Neural progenitor cell (in vitro differentiated cells): ENCODE measurements at regions not wholly inside any gene's neighbourhood (a gene's known extent, or its start where the extent isn't known, plus 50 kb on each side); places are given as distances from the start of the nearest gene placed in this dataset.
A peak's percentile ranks its signal among the peaks of the same experiment; 100 is the strongest.

ENCODE experiments used
- DNase-seq: peaks from one replicate; pipeline ENCODE4 v3.0.0-alpha.2; 2016; ENCODE audit warnings: low spot score
- H2AFZ ChIP-seq: fragments of 200-600 bp; sonication (generic); replicated peaks from 2 replicates; pipeline ENCODE4 v1.6.1; 2016; ENCODE audit warnings: antibody characterized with exemption
- H3F3A ChIP-seq: fragments of 200-600 bp; sonication (generic); 2 replicates; pipeline ENCODE4 v1.6.1; 2016; ENCODE audit warnings: antibody characterized with exemption, low read depth
- H3K27ac ChIP-seq: fragments of 200-600 bp; sonication (generic); 2 replicates; pipeline ENCODE4 v1.5.1; 2016; ENCODE audit warnings: mild to moderate bottlenecking
- H3K27me3 ChIP-seq: fragments of 200-600 bp; sonication (generic); 2 replicates; pipeline ENCODE4 v1.6.1; 2016; ENCODE audit warnings: mild to moderate bottlenecking, moderate library complexity
- H3K36me3 ChIP-seq: fragments of 200-600 bp; sonication (generic); 2 replicates; pipeline ENCODE4 v1.5.1; 2016
- H3K4me1 ChIP-seq: fragments of 200-600 bp; sonication (generic); 2 replicates; pipeline ENCODE4 v1.6.1; 2016; ENCODE audit warnings: mixed run types
- H3K4me2 ChIP-seq: fragments of 200-600 bp; sonication (generic); 2 replicates; pipeline ENCODE4 v1.6.1; 2016
- H3K4me3 ChIP-seq: fragments of 200-600 bp; sonication (generic); 2 replicates; pipeline ENCODE4 v1.5.1; 2016
- H3K79me2 ChIP-seq: fragments of 200-600 bp; sonication (generic); 2 replicates; pipeline ENCODE4 v1.6.1; 2016; ENCODE audit warnings: low read depth
- H3K9ac ChIP-seq: fragments of 200-600 bp; sonication (generic); 2 replicates; pipeline ENCODE4 v1.6.1; 2016
- H3K9me3 ChIP-seq: fragments of 200-600 bp; sonication (generic); 2 replicates; pipeline ENCODE4 v1.5.1; 2016; ENCODE audit warnings: low read depth
- H4K20me1 ChIP-seq: fragments of 200-600 bp; sonication (generic); 2 replicates; pipeline ENCODE4 v1.6.1; 2016; ENCODE audit warnings: low read depth
- H3K27ac Mint-ChIP-seq: 3 replicates; pipeline ENCODE4 v1.8.0; 2021; ENCODE audit warnings: mixed read lengths
- H3K27me3 Mint-ChIP-seq: 2 replicates; pipeline ENCODE4 v1.8.0; 2022; ENCODE audit warnings: low read depth, mild to moderate bottlenecking, inconsistent platforms, moderate library complexity, mixed read lengths; ENCODE audit not compliant: insufficient read depth
- H3K36me3 Mint-ChIP-seq: 3 replicates; pipeline ENCODE4 v1.8.0; 2021; ENCODE audit warnings: mixed read lengths
- H3K4me1 Mint-ChIP-seq: 3 replicates; pipeline ENCODE4 v1.8.0; 2021; ENCODE audit warnings: mixed read lengths
- H3K4me3 Mint-ChIP-seq: 3 replicates; pipeline ENCODE4 v1.8.0; 2021; ENCODE audit warnings: mild to moderate bottlenecking, moderate library complexity, mixed read lengths
- H3K9me3 Mint-ChIP-seq: 3 replicates; pipeline ENCODE4 v1.8.0; 2020; ENCODE audit warnings: mixed read lengths
- EZH2 ChIP-seq: fragments of 200-600 bp; sonication (generic); IDR thresholded peaks from 2 replicates; pipeline ENCODE4 v1.6.1; 2017; ENCODE audit warnings: antibody characterized with exemption, mild to moderate bottlenecking, moderate library complexity
- EZH2phosphoT487 ChIP-seq: fragments of 200-600 bp; sonication (generic); IDR thresholded peaks from 2 replicates; pipeline ENCODE4 v1.6.1; 2017; ENCODE audit warnings: antibody characterized with exemption
- TF ChIP-seq, protein P1 (sequence below): fragments of 200-600 bp; sonication (generic); IDR thresholded peaks from 2 replicates; pipeline ENCODE4 v1.5.1; 2017; ENCODE audit warnings: antibody characterized with exemption, mild to moderate bottlenecking

GRCh38 chr5:148913985-148914431 lies 87.6 kb downstream of the ADRB2 start:
- no peaks in the 10 kb centered on the region for H3K36me3 ChIP-seq
- DNase-seq = peak; percentile 38
- Mint-ChIP-seq H3K9me3 (no peaks in the 10 kb centered on the region), H3K4me1 (peaks cover 15% of the 10 kb centered on the region), H3K27ac (no peak overlapping the region), H3K36me3 (no peaks in the 10 kb centered on the region), H3K4me3 (no peak overlapping the region), H3K27me3 (no peaks in the 10 kb centered on the region)
- no peaks in the 10 kb centered on the region for H3K9me3 ChIP-seq
- TF ChIP-seq, protein P1, sequence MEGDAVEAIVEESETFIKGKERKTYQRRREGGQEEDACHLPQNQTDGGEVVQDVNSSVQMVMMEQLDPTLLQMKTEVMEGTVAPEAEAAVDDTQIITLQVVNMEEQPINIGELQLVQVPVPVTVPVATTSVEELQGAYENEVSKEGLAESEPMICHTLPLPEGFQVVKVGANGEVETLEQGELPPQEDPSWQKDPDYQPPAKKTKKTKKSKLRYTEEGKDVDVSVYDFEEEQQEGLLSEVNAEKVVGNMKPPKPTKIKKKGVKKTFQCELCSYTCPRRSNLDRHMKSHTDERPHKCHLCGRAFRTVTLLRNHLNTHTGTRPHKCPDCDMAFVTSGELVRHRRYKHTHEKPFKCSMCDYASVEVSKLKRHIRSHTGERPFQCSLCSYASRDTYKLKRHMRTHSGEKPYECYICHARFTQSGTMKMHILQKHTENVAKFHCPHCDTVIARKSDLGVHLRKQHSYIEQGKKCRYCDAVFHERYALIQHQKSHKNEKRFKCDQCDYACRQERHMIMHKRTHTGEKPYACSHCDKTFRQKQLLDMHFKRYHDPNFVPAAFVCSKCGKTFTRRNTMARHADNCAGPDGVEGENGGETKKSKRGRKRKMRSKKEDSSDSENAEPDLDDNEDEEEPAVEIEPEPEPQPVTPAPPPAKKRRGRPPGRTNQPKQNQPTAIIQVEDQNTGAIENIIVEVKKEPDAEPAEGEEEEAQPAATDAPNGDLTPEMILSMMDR = no peak
- no peak overlapping the region for H3K27ac ChIP-seq
- H4K20me1 ChIP-seq = no peaks in the 10 kb centered on the region
- peaks cover 13% of the 10 kb centered on the region for H3K4me1 ChIP-seq
- no peak overlapping the region for H3K9ac ChIP-seq
- no peak overlapping the region for H2AFZ ChIP-seq
- H3K79me2 ChIP-seq = no peaks in the 10 kb centered on the region
- H3F3A ChIP-seq = no peaks in the 10 kb centered on the region
- H3K4me2 ChIP-seq = no peak overlapping the region
- H3K4me3 ChIP-seq = no peak overlapping the region
- no peaks in the 10 kb centered on the region for H3K27me3 ChIP-seq

DNA sequence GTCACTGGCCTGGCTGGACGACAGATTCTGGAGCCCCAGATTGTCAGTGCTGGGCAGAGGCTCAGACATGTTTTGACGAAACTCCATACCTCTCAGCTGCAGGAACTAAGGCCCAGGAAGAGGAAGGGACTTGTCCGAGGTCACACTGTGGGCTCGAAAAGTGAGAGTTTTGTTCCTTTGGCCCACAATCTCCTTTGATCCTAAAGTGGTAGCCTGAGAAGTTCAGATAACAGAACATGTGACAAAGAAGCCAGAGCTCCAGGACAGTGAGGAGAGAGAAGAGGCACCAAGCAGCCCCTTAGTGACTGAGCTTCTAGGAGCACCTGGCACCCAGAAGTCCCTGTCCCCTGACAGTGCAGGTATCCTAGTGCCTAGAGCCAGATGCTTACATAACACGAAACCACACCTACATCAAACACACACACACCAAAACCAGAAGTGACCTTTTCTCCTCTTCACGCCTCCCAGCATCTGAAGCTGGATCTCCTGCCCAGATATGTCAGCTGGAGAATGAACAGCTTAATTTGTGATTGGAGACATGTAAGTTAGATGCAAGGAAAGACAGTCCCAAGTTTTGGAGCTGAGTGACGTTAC lies 88.9 kb downstream of the ADRB2 start:
- H3K27ac Mint-ChIP-seq = no peak overlapping the region
- no peak overlapping the region for H3K4me3 Mint-ChIP-seq
- peaks cover 14% of the 10 kb centered on the region for H3K4me1 Mint-ChIP-seq
- Histone ChIP-seq H3K79me2 (no peaks in the 10 kb centered on the region), H3K9ac (no peak overlapping the region), H3K36me3 (no peaks in the 10 kb centered on the region), H3K4me1 (peaks cover 13% of the 10 kb centered on the region), H3K27me3 (no peaks in the 10 kb centered on the region), H4K20me1 (no peaks in the 10 kb centered on the region), H3K4me2 (no peak overlapping the region), H3F3A (no peaks in the 10 kb centered on the region), H2AFZ (no peak overlapping the region), H3K9me3 (no peaks in the 10 kb centered on the region), H3K27ac (no peak overlapping the region), H3K4me3 (no peak overlapping the region)
- TF ChIP-seq EZH2 = no peak
- no peak for TF ChIP-seq EZH2phosphoT487
- TF ChIP-seq, protein P1 = no peak
- no peak for DNase-seq
- H3K36me3 Mint-ChIP-seq = no peaks in the 10 kb centered on the region
- H3K27me3 Mint-ChIP-seq = no peaks in the 10 kb centered on the region
- no peaks in the 10 kb centered on the region for H3K9me3 Mint-ChIP-seq

DNA sequence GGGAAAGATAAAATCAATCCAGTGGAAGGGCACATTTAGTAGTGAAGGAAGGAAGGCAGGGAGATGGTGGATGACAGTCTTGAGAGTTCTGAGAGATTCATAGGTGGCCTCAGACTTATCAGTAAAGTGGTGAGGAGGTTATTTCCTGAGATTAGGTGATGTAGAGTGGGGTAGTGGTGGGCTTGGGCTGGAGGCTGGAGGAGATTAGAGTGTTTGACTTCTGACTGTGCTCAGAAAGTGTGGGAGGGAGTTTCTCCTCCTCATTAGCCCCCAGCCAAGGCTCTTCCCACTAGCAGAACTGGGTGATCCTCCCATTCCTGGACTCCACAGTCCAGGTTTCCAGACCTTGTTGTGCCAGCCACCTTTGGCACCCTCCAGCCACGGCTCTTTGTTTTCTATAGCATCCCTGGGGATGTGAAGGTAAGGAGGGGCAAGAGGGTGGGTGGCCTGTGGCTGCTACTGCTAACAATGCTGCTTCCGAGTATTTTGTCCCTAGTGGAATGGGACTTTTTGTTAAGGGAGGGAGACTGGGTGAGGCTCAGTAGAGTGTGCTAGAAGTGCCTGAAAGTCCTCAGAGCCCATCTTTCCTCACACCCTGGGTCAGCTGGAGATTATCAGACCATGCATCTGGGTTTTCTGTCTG lies 94.4 kb downstream of the ADRB2 start:
- H3F3A ChIP-seq = no peaks in the 10 kb centered on the region
- Mint-ChIP-seq H3K27me3 (no peaks in the 10 kb centered on the region), H3K4me3 (no peak overlapping the region), H3K27ac (no peak overlapping the region), H3K4me1 (no peaks in the 10 kb centered on the region), H3K36me3 (no peaks in the 10 kb centered on the region), H3K9me3 (no peaks in the 10 kb centered on the region)
- no peaks in the 10 kb centered on the region for H4K20me1 ChIP-seq
- no peak overlapping the region for H3K4me2 ChIP-seq
- no peaks in the 10 kb centered on the region for H3K4me1 ChIP-seq
- no peak overlapping the region for H2AFZ ChIP-seq
- H3K4me3 ChIP-seq = no peak overlapping the region
- no peak for DNase-seq
- H3K79me2 ChIP-seq = no peaks in the 10 kb centered on the region
- TF ChIP-seq EZH2phosphoT487 = no peak
- TF ChIP-seq, protein P1 = no peak
- no peak for TF ChIP-seq EZH2
- H3K36me3 ChIP-seq = no peaks in the 10 kb centered on the region
- H3K27me3 ChIP-seq = no peaks in the 10 kb centered on the region
- no peaks in the 10 kb centered on the region for H3K9me3 ChIP-seq
- H3K9ac ChIP-seq = no peak overlapping the region
- H3K27ac ChIP-seq = no peak overlapping the region
